Esophagus mucosa (tissue), 1 donor: ENCODE measurements at regions not wholly inside any gene's neighbourhood (a gene's known extent, or its start where the extent isn't known, plus 50 kb on each side); places are given as distances from the start of the nearest gene placed in this dataset.
A peak's percentile ranks its signal among the peaks of the same experiment; 100 is the strongest.
"Not testable (repeated sequence)": the region's sequence is repeated elsewhere in the genome, so short reads cannot be mapped to it uniquely, and the experiment has no call there.

Experiments used
- ATAC-seq: fragments of 200-7000 bp; cut with Tn5 transposase; one replicate; pipeline ENCODE4 v1.9.1; 2020
- donor health status: DM: yes; HTN: yes; CAD: no.

GRCh38 chr2:85969367-85969766 is 80.6 kb upstream of the ST3GAL5 start:
- not testable (repeated sequence) for ATAC-seq

DNA sequence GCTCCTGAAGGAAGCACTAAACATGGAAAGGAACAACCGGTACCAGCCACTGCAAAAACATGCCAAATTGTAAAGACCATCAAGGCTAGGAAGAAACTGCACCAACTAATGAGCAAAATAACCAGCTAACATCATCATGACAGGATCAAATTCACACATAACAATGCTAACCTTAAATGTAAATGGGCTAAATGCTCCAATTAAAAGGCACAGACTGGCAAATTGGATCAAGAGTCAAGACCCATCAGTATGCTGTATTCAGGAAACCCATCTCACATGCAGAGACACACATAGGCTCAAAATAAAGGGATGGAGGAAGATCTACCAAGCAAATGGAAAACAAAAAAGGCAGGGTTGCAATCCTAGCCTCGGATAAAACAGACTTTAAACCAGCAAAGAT is 77.0 kb upstream of the ST3GAL5 start:
- not testable (repeated sequence) for ATAC-seq

GRCh38 chr2:85963747-85964418 is 75.1 kb upstream of the ST3GAL5 start:
- ATAC-seq: not testable (repeated sequence)

DNA sequence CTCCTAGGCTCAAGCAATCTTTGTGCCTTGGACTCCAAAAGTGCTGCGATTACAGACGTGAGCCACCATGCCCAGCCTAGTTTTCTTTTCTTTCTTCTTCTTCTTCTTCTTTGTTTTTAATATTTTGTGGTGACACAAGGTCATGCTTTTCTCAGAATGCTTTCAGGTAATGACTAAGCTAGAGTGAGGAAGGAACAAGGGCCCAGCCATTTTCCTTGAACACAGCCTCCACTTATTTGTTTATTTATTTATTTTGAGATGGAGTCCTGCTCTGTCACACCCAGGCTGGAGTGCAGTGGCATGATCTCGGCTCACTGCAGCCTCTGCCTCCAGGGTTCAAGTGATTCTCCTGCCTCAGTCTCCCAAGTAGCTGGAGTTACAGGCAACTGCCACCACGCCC is 74.3 kb upstream of the ST3GAL5 start:
- ATAC-seq: no peak

DNA sequence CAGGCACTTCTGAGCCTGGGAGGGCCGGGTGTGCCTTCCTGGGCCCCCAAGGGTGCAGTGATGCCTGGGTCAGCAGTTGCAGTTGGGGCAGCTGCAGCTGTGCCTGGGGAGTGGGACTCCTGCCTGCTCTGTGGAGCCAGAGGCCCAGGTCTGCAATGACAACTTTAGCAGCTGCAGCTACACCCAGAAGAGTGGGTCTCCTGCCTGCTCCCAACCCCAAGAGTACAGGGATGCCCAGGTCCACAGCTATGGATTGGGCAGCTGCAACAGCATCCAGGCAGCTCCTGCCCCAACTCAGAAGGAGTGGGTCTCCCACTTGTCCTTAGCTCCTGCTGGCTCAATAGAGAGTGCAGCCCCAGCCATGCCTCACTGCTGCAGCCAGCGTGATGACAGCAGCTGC is 73.0 kb upstream of the ST3GAL5 start:
- ATAC-seq: no peak

DNA sequence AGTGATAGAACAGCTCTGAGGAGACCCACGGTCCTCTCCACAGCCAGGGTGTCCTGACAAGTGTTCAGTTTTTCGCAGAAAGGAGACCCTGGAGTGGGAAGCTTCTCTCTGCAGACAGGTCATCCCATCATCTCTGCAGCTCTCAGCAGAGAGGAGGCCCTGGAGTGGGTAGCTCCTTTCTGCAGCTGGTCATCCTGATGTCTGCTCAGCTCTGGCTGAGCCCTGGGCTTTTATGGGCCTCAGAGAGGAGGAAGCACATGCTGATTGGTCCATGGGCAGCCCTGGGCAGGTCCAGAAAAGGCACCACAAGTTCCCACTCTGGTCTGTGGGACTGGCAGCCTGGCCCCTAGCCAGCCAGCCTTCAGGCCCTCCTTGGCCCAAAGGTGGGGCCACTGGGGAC is 72.3 kb upstream of the ST3GAL5 start:
- no peak for ATAC-seq

DNA sequence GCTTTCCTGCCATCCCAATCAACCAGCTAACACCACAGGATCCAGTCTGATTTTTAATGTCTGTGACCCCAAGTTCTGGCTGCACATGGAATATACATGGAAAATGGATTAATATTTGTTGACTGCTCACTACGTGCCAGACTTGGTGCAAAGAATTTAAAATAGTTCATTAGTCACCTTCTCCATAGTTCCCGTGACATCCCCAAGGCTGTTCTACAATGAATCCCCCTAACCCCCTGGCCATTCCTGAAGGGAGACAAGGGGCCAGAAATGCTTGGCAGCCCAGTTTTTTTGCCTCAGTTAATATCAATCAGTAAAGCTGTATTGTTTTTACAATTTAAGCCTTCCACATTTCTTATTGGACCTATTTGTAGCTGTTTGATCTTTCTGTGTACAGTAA is 71.0 kb upstream of the ST3GAL5 start:
- no peak for ATAC-seq

DNA sequence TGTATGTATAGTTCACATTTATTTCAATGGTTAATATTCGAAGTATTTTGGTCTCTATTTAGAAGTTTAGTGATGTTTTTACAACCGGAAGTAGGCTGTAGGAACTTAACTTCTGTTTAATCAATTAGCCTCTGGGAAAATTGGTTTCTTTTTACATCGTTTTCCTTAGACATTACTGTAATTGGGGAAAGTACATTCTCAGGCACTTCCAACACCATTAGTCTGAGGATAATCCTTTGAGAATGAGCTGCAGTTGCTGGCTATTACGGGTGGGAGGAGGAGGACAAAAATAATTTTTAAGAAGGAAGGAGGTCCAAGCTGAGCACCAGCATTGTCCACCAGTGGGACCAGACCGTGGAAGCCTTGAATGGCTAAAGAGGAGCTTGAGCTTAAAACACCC is 70.4 kb upstream of the ST3GAL5 start:
- ATAC-seq: no peak

GRCh38 chr2:85958731-85959130 is 69.9 kb upstream of the ST3GAL5 start:
- no peak for ATAC-seq

DNA sequence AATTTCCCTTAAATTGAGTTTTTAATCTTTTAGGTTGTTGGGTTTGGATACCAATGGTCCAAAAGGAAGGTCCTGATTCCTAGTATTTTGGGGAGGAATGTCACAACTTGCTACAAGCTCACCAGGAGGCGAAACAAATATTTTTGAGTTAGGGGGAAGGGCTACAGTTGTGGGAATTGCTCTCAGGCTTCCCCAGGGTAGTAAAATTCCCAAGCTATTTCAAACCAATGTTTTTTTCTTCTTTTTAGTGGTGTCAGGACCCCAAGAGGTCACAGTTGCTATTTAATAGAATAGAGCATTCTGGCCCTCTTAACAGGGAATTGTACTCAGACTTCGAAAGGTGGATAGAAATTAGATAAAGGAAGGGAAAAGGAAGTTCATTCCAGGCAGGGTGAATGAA is 68.5 kb upstream of the ST3GAL5 start:
- ATAC-seq: no peak

DNA sequence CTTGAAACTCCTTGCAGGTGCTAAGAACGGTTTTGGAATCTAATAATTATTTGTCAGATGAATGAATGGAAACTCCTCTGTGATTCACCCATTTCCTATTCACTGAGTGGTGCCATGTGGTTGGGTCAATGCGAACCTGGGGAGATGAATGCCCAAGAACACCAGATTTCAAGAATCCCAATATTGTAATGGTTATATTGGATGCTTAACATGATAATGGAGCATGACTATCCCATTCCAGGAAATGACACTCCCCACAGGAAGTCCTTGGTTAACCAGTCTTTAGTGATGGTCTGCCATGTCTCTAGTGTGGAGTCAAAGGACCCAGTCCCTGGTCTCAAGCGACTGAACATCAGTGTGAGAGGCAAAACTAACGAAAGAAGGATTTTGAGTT is 67.9 kb upstream of the ST3GAL5 start:
- ATAC-seq: no peak

DNA sequence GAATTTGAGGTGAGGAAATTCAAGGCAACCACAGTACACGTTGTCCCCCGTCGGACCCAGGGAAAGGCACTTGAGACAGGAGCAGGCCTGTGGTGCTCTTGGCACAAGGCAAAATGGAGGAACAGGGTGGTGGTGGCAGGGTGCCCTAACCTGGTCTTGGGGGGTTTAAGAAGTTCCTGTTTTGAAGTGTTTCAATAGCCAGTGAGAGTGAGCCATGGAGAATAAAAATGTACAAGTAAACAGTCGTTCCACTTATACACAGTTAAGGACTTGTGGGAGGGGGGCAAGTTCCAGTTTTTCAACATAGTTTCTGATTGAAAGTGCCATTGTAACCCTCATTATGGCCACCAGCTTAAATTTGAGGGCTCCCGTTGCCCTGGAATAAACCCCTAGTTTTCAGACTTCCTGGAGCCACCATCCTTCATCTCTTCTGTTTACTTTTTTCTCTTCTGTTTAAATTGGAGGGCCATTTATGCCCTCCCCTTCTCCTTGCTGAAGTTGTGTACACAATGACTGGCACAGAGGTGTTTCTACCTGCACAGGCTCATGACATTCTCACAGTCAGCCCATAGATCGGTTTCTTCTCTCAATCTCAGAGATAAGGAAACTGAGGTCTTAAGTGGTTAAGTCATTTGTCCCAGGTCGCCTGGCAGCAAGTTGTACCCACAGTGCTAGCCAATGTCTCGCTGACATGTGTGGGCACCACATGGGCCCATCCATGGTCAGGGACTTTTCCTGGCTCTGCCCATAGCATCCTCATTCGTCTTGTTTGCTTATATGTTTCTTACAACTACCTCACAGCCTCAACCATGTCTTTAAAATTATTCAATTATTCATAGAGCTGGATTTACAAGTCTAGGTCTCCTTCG is 66.0 kb upstream of the ST3GAL5 start:
- peak; percentile 27 for ATAC-seq

DNA sequence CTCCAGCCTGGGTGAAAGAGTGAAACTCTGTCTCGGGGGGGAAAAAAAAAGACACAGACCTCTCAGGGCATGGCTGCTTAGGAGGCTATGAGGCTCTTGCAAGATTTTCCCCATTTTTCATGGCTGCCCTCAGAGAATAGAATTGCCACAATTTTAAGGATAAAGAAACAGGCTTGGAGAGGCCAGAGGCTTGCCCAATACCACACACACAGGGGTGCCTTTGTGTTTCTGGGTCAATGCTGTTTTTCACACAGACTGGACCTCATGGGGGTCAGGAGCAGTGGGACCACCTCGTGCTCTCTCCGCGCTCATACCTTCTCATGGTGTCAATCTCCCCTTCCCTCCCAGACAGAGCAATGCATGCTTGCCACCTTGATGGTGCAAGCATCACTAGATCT is 65.4 kb upstream of the ST3GAL5 start:
- no peak for ATAC-seq

DNA sequence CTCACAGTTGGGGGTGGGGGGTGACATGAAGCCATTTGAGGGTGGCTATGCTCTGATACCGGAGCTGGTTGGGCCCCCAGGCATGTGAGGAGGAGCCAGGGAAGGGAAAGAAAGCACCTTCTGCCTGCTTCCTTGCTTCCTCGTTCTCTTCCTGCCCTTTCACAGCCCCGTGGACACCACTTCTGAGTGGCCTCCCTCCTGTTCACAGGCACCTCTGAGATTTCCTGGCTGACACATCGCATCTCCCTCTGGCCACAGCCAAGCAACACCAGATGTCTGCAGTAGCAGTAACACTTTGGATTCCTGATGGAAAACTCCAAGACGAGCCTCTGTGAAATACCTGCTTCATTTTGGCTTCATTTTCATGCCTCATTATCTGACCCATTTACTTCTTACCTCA is 64.7 kb upstream of the ST3GAL5 start:
- ATAC-seq: no peak

DNA sequence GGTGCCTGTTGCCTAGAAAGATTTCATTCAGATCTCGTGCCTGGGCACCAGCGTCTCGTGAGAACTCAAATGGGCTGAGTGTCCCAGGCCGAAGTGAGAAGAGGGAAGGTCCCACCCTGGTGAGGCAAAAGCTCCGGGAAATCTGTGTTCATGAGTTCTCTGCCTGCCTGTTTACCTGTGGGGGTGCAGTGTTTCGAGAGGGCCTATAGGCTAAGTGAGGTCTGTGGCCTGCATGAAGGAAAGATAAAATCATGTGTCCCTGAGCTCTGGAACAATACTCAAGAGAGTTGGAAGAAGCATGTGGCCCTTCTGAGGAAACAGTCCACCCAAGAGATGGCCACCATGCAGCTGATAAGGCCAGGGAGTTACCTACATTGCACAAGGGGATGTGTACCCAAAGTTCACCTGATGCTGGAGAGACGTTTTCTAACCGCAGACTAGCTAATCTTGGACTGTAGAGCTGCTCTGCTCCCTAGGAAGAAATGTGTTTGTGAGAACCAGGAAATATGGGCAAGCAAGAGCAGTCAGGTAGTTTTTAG is 63.5 kb upstream of the ST3GAL5 start:
- ATAC-seq: no peak

DNA sequence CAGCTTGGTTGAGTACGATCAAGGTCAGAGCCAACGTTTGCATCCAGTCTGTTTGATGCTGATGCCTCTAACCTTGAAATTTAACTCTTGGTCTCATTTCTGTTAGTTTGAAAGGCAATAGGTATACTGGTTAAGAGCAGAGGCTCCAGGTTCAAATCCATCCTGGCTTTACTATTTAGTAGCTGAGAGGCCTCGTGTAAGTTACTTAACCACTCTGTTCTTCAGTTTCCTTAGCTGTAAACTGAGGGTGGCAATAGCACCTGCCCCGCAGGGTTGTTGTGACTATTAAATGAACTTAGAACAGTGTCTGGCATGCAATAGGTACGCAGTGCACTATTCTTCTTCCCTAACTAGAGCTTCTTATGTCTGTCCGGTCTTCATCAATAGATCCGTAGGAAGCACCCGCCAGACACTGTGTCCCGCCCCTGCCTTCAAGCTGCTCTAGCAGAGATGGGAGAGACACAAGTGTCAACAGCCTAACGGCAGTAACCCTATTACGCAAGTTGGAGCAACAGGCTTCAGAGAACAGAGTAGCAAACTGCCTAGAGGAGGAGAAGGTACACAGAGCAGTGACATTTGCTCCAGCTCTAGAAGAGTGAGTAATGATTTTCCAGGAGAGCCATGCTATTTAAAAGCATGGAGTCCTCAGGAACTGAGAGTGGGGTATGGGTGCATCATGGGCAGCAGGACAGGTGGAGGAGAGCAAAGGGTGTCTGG is 62.7 kb upstream of the ST3GAL5 start:
- no peak for ATAC-seq

DNA sequence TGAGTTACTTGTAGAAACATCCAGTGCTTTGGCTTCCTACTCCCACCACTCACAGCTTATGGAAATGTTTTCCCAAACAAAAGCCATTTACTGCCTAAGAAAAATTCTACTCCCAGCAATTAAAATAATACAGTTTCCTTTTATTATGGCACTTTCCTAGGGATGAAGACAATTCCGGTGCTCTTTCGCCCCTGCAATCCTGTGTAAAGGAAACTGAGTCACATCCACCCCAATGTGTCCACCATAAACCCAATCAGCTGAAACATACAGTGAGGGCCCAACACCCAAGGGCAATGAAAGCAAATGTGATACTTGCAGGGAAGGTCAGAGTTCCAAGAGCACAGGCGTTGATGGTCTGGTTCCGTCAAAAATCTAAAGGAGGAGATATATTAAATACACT is 62.0 kb upstream of the ST3GAL5 start:
- ATAC-seq: no peak

GRCh38 chr2:85949280-85949679 is 60.5 kb upstream of the ST3GAL5 start:
- ATAC-seq: no peak

GRCh38 chr2:85947593-85947992 is 58.8 kb upstream of the ST3GAL5 start:
- ATAC-seq: no peak

DNA sequence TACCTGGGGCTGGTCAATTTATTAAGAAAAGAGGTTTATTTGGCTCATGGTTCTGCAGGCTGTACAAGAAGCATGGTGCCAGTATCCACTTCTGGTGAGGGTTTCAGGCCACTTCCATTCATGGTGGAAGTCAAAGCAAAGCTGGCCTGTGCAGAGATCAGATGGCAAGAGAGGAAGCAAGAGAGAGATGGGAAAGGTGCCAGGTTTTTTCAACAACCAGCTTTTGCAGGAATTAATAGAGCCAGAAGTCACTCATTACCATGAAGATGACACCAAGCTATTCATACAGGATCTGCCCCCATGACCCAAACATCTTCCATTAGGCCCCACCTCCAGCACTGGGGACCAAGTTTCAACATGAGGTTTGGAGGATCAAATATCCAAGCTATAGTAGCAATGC is 56.8 kb upstream of the ST3GAL5 start:
- ATAC-seq: no peak

DNA sequence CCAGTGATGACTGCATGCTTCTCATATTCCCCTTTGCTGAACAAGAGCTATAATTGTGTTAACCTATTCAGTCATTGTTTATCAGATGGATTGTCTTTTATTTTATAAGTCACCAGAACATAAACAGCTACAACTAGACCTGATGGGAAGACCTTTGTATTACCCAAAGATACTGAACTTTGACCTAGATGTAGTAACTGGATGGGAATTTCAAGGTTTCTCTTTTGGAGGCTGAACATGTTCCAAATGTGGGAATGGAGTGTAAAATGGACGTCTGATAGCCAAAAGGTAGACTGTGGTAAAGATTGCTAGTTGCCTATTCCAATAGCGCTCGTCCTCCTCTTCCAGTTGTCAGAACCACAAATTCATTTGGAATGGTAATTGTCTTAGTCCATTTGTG is 56.4 kb upstream of the ST3GAL5 start:
- ATAC-seq: no peak

- ATAC-seq: no peak
These were observed 53.7 kb upstream of the ST3GAL5 start for GRCh38 chr2:85942346-85942957.

GRCh38 chr2:85941490-85941889 is 52.7 kb upstream of the ST3GAL5 start:
- ATAC-seq: not testable (repeated sequence)
